ENCODE measurements at regions not wholly inside any gene's neighbourhood (a gene's known extent, or its start where the extent isn't known, plus 50 kb on each side); places are given as distances from the start of the nearest gene placed in this dataset.

DNA sequence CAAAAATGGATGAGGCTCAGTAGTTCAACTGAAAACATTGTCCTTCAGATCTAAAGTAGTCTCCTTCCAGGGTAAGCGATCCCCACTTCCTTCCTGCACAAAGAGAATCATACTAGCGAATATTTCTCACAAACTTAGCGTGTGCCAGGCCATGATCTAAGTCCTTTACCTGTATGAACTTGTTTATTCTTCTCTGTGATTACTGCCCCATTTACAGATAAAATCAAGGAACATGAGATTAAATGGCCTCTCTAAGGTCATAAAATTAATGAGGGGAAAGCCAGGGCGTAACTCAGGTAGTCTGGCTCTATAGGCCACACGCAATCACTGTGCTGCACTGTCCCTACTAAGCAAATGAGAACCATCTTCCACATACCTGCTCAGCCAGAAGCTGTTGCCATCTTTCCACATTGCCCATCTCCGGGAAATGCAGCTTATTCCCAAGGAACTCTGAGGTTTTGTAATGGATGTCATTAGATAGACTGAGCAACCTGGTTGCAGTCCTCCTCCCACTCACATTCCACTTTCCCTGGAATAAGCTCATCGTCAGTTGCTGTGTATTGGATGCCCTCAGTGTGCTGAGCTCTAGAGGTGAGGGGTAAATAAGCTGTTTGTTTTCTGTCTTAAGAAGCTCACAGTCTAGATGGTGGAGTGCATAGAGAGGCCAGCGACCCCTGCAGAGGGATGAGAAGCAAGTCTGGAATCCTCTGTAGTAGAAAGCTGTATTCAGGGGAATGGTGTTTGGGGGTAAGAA lies 146.3 kb downstream of the SNX19 start:
- TF ChIP-seq, protein P1, sequence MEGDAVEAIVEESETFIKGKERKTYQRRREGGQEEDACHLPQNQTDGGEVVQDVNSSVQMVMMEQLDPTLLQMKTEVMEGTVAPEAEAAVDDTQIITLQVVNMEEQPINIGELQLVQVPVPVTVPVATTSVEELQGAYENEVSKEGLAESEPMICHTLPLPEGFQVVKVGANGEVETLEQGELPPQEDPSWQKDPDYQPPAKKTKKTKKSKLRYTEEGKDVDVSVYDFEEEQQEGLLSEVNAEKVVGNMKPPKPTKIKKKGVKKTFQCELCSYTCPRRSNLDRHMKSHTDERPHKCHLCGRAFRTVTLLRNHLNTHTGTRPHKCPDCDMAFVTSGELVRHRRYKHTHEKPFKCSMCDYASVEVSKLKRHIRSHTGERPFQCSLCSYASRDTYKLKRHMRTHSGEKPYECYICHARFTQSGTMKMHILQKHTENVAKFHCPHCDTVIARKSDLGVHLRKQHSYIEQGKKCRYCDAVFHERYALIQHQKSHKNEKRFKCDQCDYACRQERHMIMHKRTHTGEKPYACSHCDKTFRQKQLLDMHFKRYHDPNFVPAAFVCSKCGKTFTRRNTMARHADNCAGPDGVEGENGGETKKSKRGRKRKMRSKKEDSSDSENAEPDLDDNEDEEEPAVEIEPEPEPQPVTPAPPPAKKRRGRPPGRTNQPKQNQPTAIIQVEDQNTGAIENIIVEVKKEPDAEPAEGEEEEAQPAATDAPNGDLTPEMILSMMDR (conservative IDR thresholded peaks at IDR 0.05): no peak
- no peak for TF ChIP-seq ZFX (IDR thresholded peaks at IDR 0.05)

Measured in C4-2B (cell line).